OCI-LY7 (cell line): ENCODE measurements at regions not wholly inside any gene's neighbourhood (a gene's known extent, or its start where the extent isn't known, plus 50 kb on each side); places are given as distances from the start of the nearest gene placed in this dataset.

Experiments
- CTCF ChIP-seq: fragments of 200-600 bp; sonication (generic); conservative IDR thresholded peaks from 2 replicates; pipeline ENCODE4 v1.5.1; 2014; ENCODE audit warnings: mild to moderate bottlenecking, antibody characterized with exemption, low read length, moderate library complexity, mixed read lengths
- EZH2phosphoT487 ChIP-seq: fragments of 200-600 bp; sonication (generic); IDR thresholded peaks from 2 replicates; pipeline ENCODE4 v1.6.1; 2018; ENCODE audit warnings: low read depth, borderline replicate concordance, mild to moderate bottlenecking, mixed run types, antibody characterized with exemption, low read length, moderate library complexity, mixed read lengths

GRCh38 chr13:53200498-53201453, 172.2 kb downstream of the OLFM4 start:
- TF ChIP-seq CTCF (no peak), EZH2phosphoT487 (no peak)
